Heart left ventricle (tissue), 13 donors: ENCODE measurements at regions not wholly inside any gene's neighbourhood (a gene's known extent, or its start where the extent isn't known, plus 50 kb on each side); places are given as distances from the start of the nearest gene placed in this dataset.
A peak's percentile ranks its signal among the peaks of the same experiment; 100 is the strongest.

Experiments used
- POLR2A ChIP-seq, 2 donors: fragments of 450-650 bp; IDR thresholded peaks; one replicate each; pipeline ENCODE4 v1.6.1; 2017; ENCODE audit warnings: antibody characterized with exemption in 2 of 2, mild to moderate bottlenecking in 2 of 2, moderate library complexity in 2 of 2
- TF ChIP-seq, protein P1 (sequence below), 12 donors: fragments of 200-600 bp; sonication (generic) in 4 of 12; IDR thresholded peaks; one replicate each; pipeline versions ENCODE4 v1.5.0 to v1.8.0; 2018 to 2022; ENCODE audit warnings: antibody characterized with exemption in 12 of 12, mild to moderate bottlenecking in 5 of 12
- donor health status: ischemic (EF 13 %, LVEDD 7.1; RV severe dilation, severe dysfunction).
- donor health status: DM: no; HTN: yes; CAD: no.
- donor health status: DM: no; HTN: no; CAD: no.
- donor health status: ischemic (EF 25% LVEDD 6.9; RV normal size, moderate dysfunction).
- donor health status: ischemic (EF 25% LVEDD 5.7; RV mildly dilated, moderate dysfunction).
- donor health status: ischemic (EF 35%, LVEDD 5.7; RV mildly dilated, moderate dysfunction).
- donor health status: nonischemic (EF 11% LVEDD 7.7; RV severe dilation, severe dysfunction).
- donor health status: DM: yes; HTN: yes; CAD: no.
- donor health status: PGD.
- donor health status: ischemic (EF 29% LVEDD 5.4; RV normal size, mild dysfunction).
- donor health status: nonischemic (EF 23%, LVEDD 6.1; RV moderate dilation, normal function).

DNA sequence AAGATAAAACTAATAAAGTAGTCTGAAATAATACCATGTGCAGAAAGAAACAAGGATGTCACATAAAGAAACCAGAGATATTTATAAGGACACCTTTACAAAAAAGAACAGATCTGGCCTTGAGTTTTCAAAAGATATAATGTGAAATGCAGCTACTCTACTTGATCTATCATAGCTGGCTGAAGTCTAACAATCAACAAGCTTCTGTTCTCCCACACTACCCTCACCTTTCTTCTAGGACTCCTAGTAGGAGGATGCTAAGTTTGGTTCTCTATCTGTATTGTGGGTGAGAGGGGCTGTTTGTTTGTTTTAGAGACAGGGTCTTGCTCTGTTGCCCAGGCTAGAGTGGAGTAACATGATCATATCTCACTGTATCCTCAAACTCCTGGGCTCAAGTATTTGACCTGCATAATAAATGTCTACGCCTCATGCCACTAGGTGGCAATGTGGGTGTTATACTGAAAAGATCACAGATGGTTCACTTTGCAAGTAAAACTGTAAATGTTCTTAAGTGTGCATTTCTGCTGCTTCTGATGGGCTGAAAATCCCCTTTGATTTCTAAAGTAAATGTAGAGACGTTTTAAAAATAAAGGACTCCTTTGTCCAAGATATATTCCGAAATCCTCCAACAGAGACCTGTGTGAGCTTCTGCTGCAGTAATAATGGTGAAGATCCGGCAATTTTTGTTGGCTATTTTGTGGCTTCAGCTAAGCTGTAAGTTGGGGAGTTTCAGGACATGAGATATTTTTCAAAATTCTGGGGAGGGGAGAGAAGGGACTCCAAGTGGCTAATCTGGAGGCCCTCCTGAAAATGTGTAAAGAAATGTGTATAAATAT is 269.3 kb downstream of the DAD1 start:
- TF ChIP-seq, protein P1, sequence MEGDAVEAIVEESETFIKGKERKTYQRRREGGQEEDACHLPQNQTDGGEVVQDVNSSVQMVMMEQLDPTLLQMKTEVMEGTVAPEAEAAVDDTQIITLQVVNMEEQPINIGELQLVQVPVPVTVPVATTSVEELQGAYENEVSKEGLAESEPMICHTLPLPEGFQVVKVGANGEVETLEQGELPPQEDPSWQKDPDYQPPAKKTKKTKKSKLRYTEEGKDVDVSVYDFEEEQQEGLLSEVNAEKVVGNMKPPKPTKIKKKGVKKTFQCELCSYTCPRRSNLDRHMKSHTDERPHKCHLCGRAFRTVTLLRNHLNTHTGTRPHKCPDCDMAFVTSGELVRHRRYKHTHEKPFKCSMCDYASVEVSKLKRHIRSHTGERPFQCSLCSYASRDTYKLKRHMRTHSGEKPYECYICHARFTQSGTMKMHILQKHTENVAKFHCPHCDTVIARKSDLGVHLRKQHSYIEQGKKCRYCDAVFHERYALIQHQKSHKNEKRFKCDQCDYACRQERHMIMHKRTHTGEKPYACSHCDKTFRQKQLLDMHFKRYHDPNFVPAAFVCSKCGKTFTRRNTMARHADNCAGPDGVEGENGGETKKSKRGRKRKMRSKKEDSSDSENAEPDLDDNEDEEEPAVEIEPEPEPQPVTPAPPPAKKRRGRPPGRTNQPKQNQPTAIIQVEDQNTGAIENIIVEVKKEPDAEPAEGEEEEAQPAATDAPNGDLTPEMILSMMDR (IDR thresholded peaks at IDR 0.05): peak; percentile 56 to 81 (median 66)
- no peak for TF ChIP-seq POLR2A (IDR thresholded peaks at IDR 0.05)
